Esophagus squamous epithelium (tissue), 4 donors: ENCODE measurements at regions not wholly inside any gene's neighbourhood (a gene's known extent, or its start where the extent isn't known, plus 50 kb on each side); places are given as distances from the start of the nearest gene placed in this dataset.

ENCODE experiments used
- POLR2A ChIP-seq, 4 donors: fragments of 450-650 bp; IDR thresholded peaks; one replicate each; pipeline ENCODE4 v1.6.1; 2017; ENCODE audit warnings: antibody characterized with exemption in 4 of 4, mild to moderate bottlenecking in 4 of 4, moderate library complexity in 3 of 4
- TF ChIP-seq, protein P1 (sequence below), 6 experiments: fragments of 450-650 bp in 4 of 6; fragments of 200-600 bp in 2 of 6; sonication (generic) in 2 of 6; IDR thresholded peaks; one replicate each; pipeline ENCODE4 v1.5.1; 2016 to 2019; ENCODE audit warnings: antibody characterized with exemption in 6 of 6, mild to moderate bottlenecking in 4 of 6, moderate library complexity in 4 of 6

DNA sequence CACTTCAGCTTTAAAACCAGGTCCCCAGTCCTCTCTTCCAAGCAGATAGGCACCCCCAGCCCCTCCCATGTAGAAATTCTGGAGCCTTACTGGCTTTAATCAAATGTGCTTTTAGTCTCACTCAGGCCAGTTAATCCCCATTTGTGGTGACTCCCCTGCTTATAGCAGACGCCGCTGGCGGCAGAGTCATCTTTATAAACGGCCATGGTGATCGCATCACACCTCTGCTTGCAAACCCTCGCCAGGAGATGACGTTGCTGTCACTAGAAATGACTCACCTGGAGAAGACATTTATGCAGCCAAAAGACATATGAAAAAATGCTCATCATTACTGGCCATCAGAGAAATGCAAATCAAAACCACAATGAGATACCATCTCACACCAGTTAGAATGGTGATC lies 369.3 kb downstream of the VRK1 start:
- TF ChIP-seq, protein P1, sequence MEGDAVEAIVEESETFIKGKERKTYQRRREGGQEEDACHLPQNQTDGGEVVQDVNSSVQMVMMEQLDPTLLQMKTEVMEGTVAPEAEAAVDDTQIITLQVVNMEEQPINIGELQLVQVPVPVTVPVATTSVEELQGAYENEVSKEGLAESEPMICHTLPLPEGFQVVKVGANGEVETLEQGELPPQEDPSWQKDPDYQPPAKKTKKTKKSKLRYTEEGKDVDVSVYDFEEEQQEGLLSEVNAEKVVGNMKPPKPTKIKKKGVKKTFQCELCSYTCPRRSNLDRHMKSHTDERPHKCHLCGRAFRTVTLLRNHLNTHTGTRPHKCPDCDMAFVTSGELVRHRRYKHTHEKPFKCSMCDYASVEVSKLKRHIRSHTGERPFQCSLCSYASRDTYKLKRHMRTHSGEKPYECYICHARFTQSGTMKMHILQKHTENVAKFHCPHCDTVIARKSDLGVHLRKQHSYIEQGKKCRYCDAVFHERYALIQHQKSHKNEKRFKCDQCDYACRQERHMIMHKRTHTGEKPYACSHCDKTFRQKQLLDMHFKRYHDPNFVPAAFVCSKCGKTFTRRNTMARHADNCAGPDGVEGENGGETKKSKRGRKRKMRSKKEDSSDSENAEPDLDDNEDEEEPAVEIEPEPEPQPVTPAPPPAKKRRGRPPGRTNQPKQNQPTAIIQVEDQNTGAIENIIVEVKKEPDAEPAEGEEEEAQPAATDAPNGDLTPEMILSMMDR (IDR thresholded peaks at IDR 0.05) = no peak
- no peak for TF ChIP-seq POLR2A (IDR thresholded peaks at IDR 0.05)
